Gastroesophageal sphincter (tissue), 3 donors: ENCODE measurements at regions not wholly inside any gene's neighbourhood (a gene's known extent, or its start where the extent isn't known, plus 50 kb on each side); places are given as distances from the start of the nearest gene placed in this dataset.
A peak's percentile ranks its signal among the peaks of the same experiment; 100 is the strongest.

ENCODE experiments used
- EP300 ChIP-seq: sonication (generic); formaldehyde crosslinking; IDR thresholded peaks from one replicate; pipeline ENCODE4 v1.6.1; 2017; ENCODE audit warnings: antibody characterized with exemption, mild to moderate bottlenecking
- POLR2A ChIP-seq, 2 donors: fragments of 450-650 bp; IDR thresholded peaks; one replicate each; pipeline ENCODE4 v1.6.1; 2017; ENCODE audit warnings: antibody characterized with exemption in 2 of 2, mild to moderate bottlenecking in 2 of 2, moderate library complexity in 1 of 2
- POLR2AphosphoS5 ChIP-seq: sonication (generic); formaldehyde crosslinking; IDR thresholded peaks from one replicate; pipeline ENCODE4 v1.6.1; 2017; ENCODE audit warnings: antibody characterized with exemption
- TF ChIP-seq, protein P1 (sequence below), 4 experiments: fragments of 200-600 bp in 2 of 4; fragments of 450-650 bp in 2 of 4; sonication (generic) in 1 of 4; IDR thresholded peaks; one replicate each; pipeline ENCODE4 v1.5.1; 2017 to 2019; ENCODE audit warnings: antibody characterized with exemption in 4 of 4, mild to moderate bottlenecking in 2 of 4, moderate library complexity in 2 of 4

DNA sequence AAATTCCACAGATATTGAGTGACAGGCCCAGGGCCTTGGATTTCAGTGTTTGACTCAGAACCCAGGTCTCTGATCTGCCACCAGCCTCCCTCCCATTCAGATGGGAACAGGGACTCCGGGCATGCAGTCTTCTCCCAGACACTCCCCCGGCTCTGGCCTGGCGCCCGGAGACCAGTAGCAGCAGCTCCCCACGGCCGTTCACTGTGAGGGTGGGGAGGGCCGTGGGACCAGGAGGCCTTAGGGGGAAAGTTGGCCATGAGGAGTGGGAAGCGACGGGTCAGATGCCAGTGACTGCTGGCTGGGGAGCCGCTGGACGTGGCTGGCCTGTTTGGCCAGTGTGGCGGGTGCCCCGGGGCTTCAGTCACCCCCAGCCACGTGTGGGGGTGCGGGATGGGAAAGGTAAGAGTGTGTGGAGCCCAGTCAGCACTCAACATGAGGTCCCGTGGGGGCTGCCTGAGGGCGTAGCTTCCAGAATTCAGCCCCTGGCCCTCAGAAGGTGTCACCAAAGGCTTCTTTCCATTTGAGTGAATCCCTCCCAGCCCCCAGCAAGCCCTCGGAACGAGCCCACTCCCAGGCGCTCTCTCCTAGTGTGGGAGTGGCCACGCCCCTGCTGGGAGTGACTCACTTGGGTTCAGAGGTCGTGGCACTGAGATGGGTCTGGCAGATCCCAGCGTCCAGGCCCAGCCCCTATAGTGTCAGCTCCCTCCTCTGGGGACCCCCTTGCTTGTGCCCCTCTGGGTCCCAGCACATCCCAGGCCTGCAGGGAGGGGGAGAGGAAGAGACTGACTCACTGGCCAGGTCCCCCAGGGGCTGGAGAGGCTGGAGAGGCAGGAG lies 309.4 kb downstream of the SEC14L1 start:
- TF ChIP-seq POLR2A (IDR thresholded peaks at IDR 0.05) (no peak), POLR2AphosphoS5 (peak; percentile 55), EP300 (no peak)
- TF ChIP-seq, protein P1, sequence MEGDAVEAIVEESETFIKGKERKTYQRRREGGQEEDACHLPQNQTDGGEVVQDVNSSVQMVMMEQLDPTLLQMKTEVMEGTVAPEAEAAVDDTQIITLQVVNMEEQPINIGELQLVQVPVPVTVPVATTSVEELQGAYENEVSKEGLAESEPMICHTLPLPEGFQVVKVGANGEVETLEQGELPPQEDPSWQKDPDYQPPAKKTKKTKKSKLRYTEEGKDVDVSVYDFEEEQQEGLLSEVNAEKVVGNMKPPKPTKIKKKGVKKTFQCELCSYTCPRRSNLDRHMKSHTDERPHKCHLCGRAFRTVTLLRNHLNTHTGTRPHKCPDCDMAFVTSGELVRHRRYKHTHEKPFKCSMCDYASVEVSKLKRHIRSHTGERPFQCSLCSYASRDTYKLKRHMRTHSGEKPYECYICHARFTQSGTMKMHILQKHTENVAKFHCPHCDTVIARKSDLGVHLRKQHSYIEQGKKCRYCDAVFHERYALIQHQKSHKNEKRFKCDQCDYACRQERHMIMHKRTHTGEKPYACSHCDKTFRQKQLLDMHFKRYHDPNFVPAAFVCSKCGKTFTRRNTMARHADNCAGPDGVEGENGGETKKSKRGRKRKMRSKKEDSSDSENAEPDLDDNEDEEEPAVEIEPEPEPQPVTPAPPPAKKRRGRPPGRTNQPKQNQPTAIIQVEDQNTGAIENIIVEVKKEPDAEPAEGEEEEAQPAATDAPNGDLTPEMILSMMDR (IDR thresholded peaks at IDR 0.05): no peak
